ENCODE measurements at regions not wholly inside any gene's neighbourhood (a gene's known extent, or its start where the extent isn't known, plus 50 kb on each side); places are given as distances from the start of the nearest gene placed in this dataset.

- no peak for TF ChIP-seq TAF7 (optimal IDR thresholded peaks at IDR 0.05; ENCODE audit: borderline replicate concordance, low read depth, low read length)
- no peak for TF ChIP-seq SP1 (IDR thresholded peaks at IDR 0.05; ENCODE audit: low read depth, low read length)
- TF ChIP-seq USF2 (IDR thresholded peaks at IDR 0.05; ENCODE audit: low read length): no peak
- no peak for TF ChIP-seq RFX5 (IDR thresholded peaks at IDR 0.05; ENCODE audit: borderline replicate concordance, low read depth, low read length)
- TF ChIP-seq RBBP5 (IDR thresholded peaks at IDR 0.05; ENCODE audit: borderline replicate concordance, low read depth, low read length): no peak
- no peaks in the 10 kb centered on the region for H3K79me2 ChIP-seq (ENCODE audit: control insufficient read depth in 1 of 2, insufficient read depth in 2 of 2, low read length in 2 of 2)
- H2BK120ac ChIP-seq (replicated peaks; ENCODE audit: low read depth, low read length): no peak overlapping the region
- H4K91ac ChIP-seq (replicated peaks; ENCODE audit: insufficient read length, low read length): no peak overlapping the region
- H2AFZ ChIP-seq (ENCODE audit: low read length): no peak overlapping the region
- no peaks in the 10 kb centered on the region for H3K9me3 ChIP-seq (ENCODE audit: insufficient read depth in 2 of 2, low read depth in 1 of 2, low read length in 1 of 2)
- no peak overlapping the region for H2BK12ac ChIP-seq (ENCODE audit: low read depth, low read length)
- no peak overlapping the region for H3K14ac ChIP-seq (ENCODE audit: insufficient read length)
- peaks cover 0 to 6% (median 3%) of the 10 kb centered on the region in 4 experiments; a peak in 4 of 7 replicates for H3K4me1 ChIP-seq (replicated peaks in 1 of 4; ENCODE audit: control insufficient read depth in 3 of 4, insufficient read depth in 4 of 4, low read length in 3 of 4)
- no peak overlapping the region for H3K4ac ChIP-seq (replicated peaks; ENCODE audit: insufficient read length, low read depth, low read length)
- H2BK5ac ChIP-seq (ENCODE audit: low read depth, low read length): no peak overlapping the region
- H3K27me3 ChIP-seq (replicated peaks in 1 of 4; ENCODE audit: control insufficient read depth in 3 of 4, extremely low read depth in 1 of 4, insufficient read depth in 3 of 4, low read length in 3 of 4): peaks cover 0 to 18% (median 11%) of the 10 kb centered on the region in 4 experiments; a peak in 6 of 7 replicates
- H2BK15ac ChIP-seq (ENCODE audit: low read length): no peak overlapping the region
- H3K36me3 ChIP-seq (ENCODE audit: control insufficient read depth in 2 of 4, insufficient read depth in 4 of 4, low read length in 3 of 4): peaks cover 0 to 10% (median 0%) of the 10 kb centered on the region in 4 experiments; a peak in 1 of 8 replicates
- 57% methylated on average over 10 of the region's 10 CpGs; no CpG with 5 or more reads in 1 of the 2 experiments for WGBS, 2 experiments (ENCODE audit: extremely low coverage in 1 of 2, insufficient coverage in 1 of 2, insufficient read length in 1 of 2, insufficient replicate concordance in 2 of 2, low coverage in 1 of 2, low lambda C conversion rate in 2 of 2, missing lambda C conversion rate in 1 of 2)
- CTCF ChIA-PET (ENCODE audit: partially characterized antibody): interaction anchor here (0.5 to 2.3 kb wide), 19 partner anchors 8 to 328 kb away, joined by 3 to 21 read pairs (median 5); no protein-coding TSS in a partner anchor
- no peak overlapping the region for H4K5ac ChIP-seq (ENCODE audit: insufficient read length, low read depth, low read length)
- H4K8ac ChIP-seq (ENCODE audit: extremely low read depth, insufficient read depth, low read length): no peak overlapping the region
- no peak overlapping the region for H2BK20ac ChIP-seq (ENCODE audit: low read length)
- H3K4me3 ChIP-seq (ENCODE audit: extremely low read depth in 1 of 4, insufficient read depth in 2 of 4, low read depth in 3 of 4, low read length in 4 of 4): peak overlapping the region; percentile 59 to 82 (median 66); a peak in 6 of 8 replicates
- POLR2A ChIA-PET (ENCODE audit: partially characterized antibody): interaction anchor here (0.9 to 1.5 kb wide), 3 partner anchors 8 to 14 kb away, joined by 3 to 5 read pairs (median 5); no protein-coding TSS in a partner anchor
- H4K20me1 ChIP-seq (replicated peaks in 1 of 2; ENCODE audit: control insufficient read depth in 1 of 2, insufficient read depth in 2 of 2, low read length in 2 of 2): peaks cover 0 to 2% of the 10 kb centered on the region in 2 experiments
- H3K27ac ChIP-seq (ENCODE audit: low read depth, low read length): no peak overlapping the region
- DNase-seq (ENCODE audit: low read depth in 1 of 2, low spot score in 2 of 2) (no peak), FAIRE-seq (no peak)
- H2AK5ac ChIP-seq (ENCODE audit: low read depth, low read length): no peak overlapping the region
- no peak overlapping the region for H3K9ac ChIP-seq (replicated peaks in 1 of 4; ENCODE audit: extremely low read depth in 1 of 4, low read depth in 3 of 4, low read length in 3 of 4)
- H3K4me2 ChIP-seq (ENCODE audit: insufficient read depth in 1 of 2, low read depth in 2 of 2, low read length in 2 of 2): peak overlapping the region; percentile 94 to 100
- H3K56ac ChIP-seq (replicated peaks; ENCODE audit: insufficient read length, low read depth, low read length): no peak overlapping the region
- H3K79me1 ChIP-seq (ENCODE audit: low read depth, low read length): no peaks in the 10 kb centered on the region
- peaks cover 15% of the 10 kb centered on the region; the same call in 1 of the 2 replicates for H3K23me2 ChIP-seq (ENCODE audit: low read depth, low read length)
- H3K18ac ChIP-seq (ENCODE audit: extremely low read depth, low read length): no peak overlapping the region
- no peak overlapping the region for H3K23ac ChIP-seq (ENCODE audit: insufficient read length)
These were observed 275.4 kb upstream of the NEBL start for GRCh38 chr10:21172542-21172929.
